Fibroblast of the conjunctiva (primary cell): ENCODE measurements at regions not wholly inside any gene's neighbourhood (a gene's known extent, or its start where the extent isn't known, plus 50 kb on each side); places are given as distances from the start of the nearest gene placed in this dataset.

Experiments
- DNase-seq: peaks from one replicate; pipeline ENCODE4 v3.0.0-alpha.2; 2010; ENCODE audit warnings: low read depth

- DNase-seq = no peak
Measured at GRCh38 chr17:77420095-77420803, 279.5 kb downstream of the SEC14L1 start.

GRCh38 chr17:77420804-77421629 is 280.2 kb downstream of the SEC14L1 start:
- peak; percentile 68 for DNase-seq

- no peak for DNase-seq
Measured at GRCh38 chr17:77421630-77421972, 280.8 kb downstream of the SEC14L1 start.

GRCh38 chr17:77422104-77422747 is 281.5 kb downstream of the SEC14L1 start:
- DNase-seq = no peak

GRCh38 chr17:77422748-77423113 is 282.0 kb downstream of the SEC14L1 start:
- no peak for DNase-seq

- DNase-seq = peak; percentile 93
Measured at GRCh38 chr17:77423589-77424451, 283.1 kb downstream of the SEC14L1 start.

- DNase-seq = peak; percentile 98
Measured at GRCh38 chr17:77424585-77425344, 284.0 kb downstream of the SEC14L1 start.

- DNase-seq = no peak
Measured at GRCh38 chr17:77425348-77425747, 284.6 kb downstream of the SEC14L1 start.

GRCh38 chr17:77425791-77426641 is 285.2 kb downstream of the SEC14L1 start:
- DNase-seq = no peak

GRCh38 chr17:77426676-77427386 is 286.1 kb downstream of the SEC14L1 start:
- no peak for DNase-seq

GRCh38 chr17:77427391-77427991 is 286.7 kb downstream of the SEC14L1 start:
- DNase-seq = peak; percentile 81

GRCh38 chr17:77428020-77428748 is 287.4 kb downstream of the SEC14L1 start:
- no peak for DNase-seq

- DNase-seq = no peak
Measured at GRCh38 chr17:77428749-77429368, 288.1 kb downstream of the SEC14L1 start.

GRCh38 chr17:77429369-77429968 is 288.7 kb downstream of the SEC14L1 start:
- no peak for DNase-seq

GRCh38 chr17:77429969-77430752 is 289.4 kb downstream of the SEC14L1 start:
- peak; percentile 94 for DNase-seq

GRCh38 chr17:77432034-77432661 is 291.4 kb downstream of the SEC14L1 start:
- DNase-seq = no peak
